ENCODE measurements at regions not wholly inside any gene's neighbourhood (a gene's known extent, or its start where the extent isn't known, plus 50 kb on each side); places are given as distances from the start of the nearest gene placed in this dataset.
A peak's percentile ranks its signal among the peaks of the same experiment; 100 is the strongest.

DNA sequence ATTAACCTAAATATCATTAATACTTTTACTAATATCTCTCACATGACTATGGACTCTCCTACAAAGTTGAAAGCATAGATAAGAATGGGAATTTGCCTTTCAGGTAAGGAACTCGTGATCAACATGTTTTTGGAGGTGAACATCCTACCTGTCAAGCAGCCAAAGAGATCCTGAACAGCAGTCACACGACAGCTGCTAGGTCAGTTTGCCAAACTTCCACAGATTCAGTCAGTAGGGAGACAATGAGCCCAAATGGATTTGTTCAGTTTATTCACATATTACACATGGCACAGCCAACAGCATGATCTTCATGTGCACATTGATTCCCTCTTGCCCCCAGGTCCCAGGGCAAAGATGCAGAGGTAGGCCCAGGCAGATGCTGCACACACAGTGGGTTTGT is 86.1 kb upstream of the LOC128125822 start:
- peak; percentile 62 to 76 (median 70) for ATAC-seq
- Histone ChIP-seq H3K27ac (peak overlapping the region in 2 of 3 donors; percentile 31 to 46), H3K9me3 (no peaks in the 10 kb centered on the region), H3K4me1 (peaks cover 0 to 15% (median 7%) of the 10 kb centered on the region in 4 donors), H3K36me3 (no peaks in the 10 kb centered on the region), H3K27me3 (no peaks in the 10 kb centered on the region), H3K4me3 (no peak overlapping the region)
- WGBS (ENCODE audit: insufficient coverage, low coverage, low lambda C conversion rate, missing lambda C conversion rate): 17% methylated on average over 2 of the region's 2 CpGs
- intact Hi-C loops (cut with DNase I): no loop called here
- TF ChIP-seq POLR2A (IDR thresholded peaks at IDR 0.05): no peak
- peak in 1 of 3 donors; percentile 52 for DNase-seq

GRCh38 chr6:63487103-63487813 is 85.0 kb upstream of the LOC128125822 start:
- no peaks in the 10 kb centered on the region for H3K9me3 ChIP-seq
- ATAC-seq: peak; percentile 40 to 69 (median 64)
- TF ChIP-seq POLR2A (IDR thresholded peaks at IDR 0.05) (no peak), CTCF (IDR thresholded peaks at IDR 0.05) (no peak)
- intact Hi-C loops (cut with DNase I): no loop called here
- H3K4me1 ChIP-seq: peaks cover 0 to 15% (median 7%) of the 10 kb centered on the region in 4 donors
- no peaks in the 10 kb centered on the region for H3K27me3 ChIP-seq
- peak overlapping the region in 1 of 3 donors; percentile 28 for H3K27ac ChIP-seq
- WGBS (ENCODE audit: insufficient coverage, low coverage, low lambda C conversion rate, missing lambda C conversion rate): 59% methylated on average over 8 of the region's 9 CpGs
- H3K4me3 ChIP-seq: no peak overlapping the region
- DNase-seq: no peak
- no peaks in the 10 kb centered on the region for H3K36me3 ChIP-seq

- peak; percentile 35 to 54 (median 45) for ATAC-seq
- intact Hi-C loops (cut with DNase I): no loop called here
- H3K9me3 ChIP-seq: no peaks in the 10 kb centered on the region
- no peak overlapping the region for H3K27ac ChIP-seq
- peaks cover 0 to 15% (median 6%) of the 10 kb centered on the region in 4 donors for H3K4me1 ChIP-seq
- TF ChIP-seq CTCF (IDR thresholded peaks at IDR 0.05) (no peak), POLR2A (IDR thresholded peaks at IDR 0.05) (no peak)
- no peaks in the 10 kb centered on the region for H3K36me3 ChIP-seq
- DNase-seq: no peak
- no peaks in the 10 kb centered on the region for H3K27me3 ChIP-seq
- WGBS (ENCODE audit: insufficient coverage, low coverage, low lambda C conversion rate, missing lambda C conversion rate): 79% methylated on average over 2 of the region's 2 CpGs
- no peak overlapping the region for H3K4me3 ChIP-seq
Measured at GRCh38 chr6:63491119-63491518, 81.2 kb upstream of the LOC128125822 start.

GRCh38 chr6:63492476-63492875 is 79.8 kb upstream of the LOC128125822 start:
- Histone ChIP-seq H3K36me3 (no peaks in the 10 kb centered on the region), H3K27me3 (no peaks in the 10 kb centered on the region), H3K4me3 (no peak overlapping the region), H3K27ac (no peak overlapping the region), H3K9me3 (no peaks in the 10 kb centered on the region), H3K4me1 (peaks cover 0 to 2% (median 0%) of the 10 kb centered on the region in 4 donors)
- peak in 3 of 4 donors; percentile 13 to 54 (median 42) for ATAC-seq
- no peak for TF ChIP-seq POLR2A (IDR thresholded peaks at IDR 0.05)
- no peak for TF ChIP-seq CTCF (IDR thresholded peaks at IDR 0.05)
- intact Hi-C loops (cut with DNase I): no loop called here
- no peak for DNase-seq
- 38% methylated on average over 2 of the region's 2 CpGs for WGBS (ENCODE audit: insufficient coverage, low coverage, low lambda C conversion rate, missing lambda C conversion rate)

- no peaks in the 10 kb centered on the region for H3K36me3 ChIP-seq
- no peak overlapping the region for H3K4me3 ChIP-seq
- H3K27ac ChIP-seq: no peak overlapping the region
- H3K9me3 ChIP-seq: no peaks in the 10 kb centered on the region
- no peak for DNase-seq
- no peaks in the 10 kb centered on the region for H3K27me3 ChIP-seq
- no peak for ATAC-seq
- intact Hi-C loops (cut with DNase I): no loop called here
- TF ChIP-seq POLR2A (IDR thresholded peaks at IDR 0.05): no peak
- no peak for TF ChIP-seq CTCF (IDR thresholded peaks at IDR 0.05)
- H3K4me1 ChIP-seq: no peaks in the 10 kb centered on the region
- WGBS (ENCODE audit: insufficient coverage, low coverage, low lambda C conversion rate, missing lambda C conversion rate): 88% methylated on average over 1 of the region's 1 CpG
Measured at GRCh38 chr6:63493557-63493956, 78.7 kb upstream of the LOC128125822 start.

Measured in right lobe of liver (tissue), 6 donors.